Stimulated activated CD4-positive, alpha-beta T cell treated with anti-CD3 and anti-CD28 coated beads, TNF-alpha, amount 100 ng/mL, for 24 hours (primary cell): ENCODE measurements at regions not wholly inside any gene's neighbourhood (a gene's known extent, or its start where the extent isn't known, plus 50 kb on each side); places are given as distances from the start of the nearest gene placed in this dataset.
"Not testable (repeated sequence)": the region's sequence is repeated elsewhere in the genome, so short reads cannot be mapped to it uniquely, and the experiment has no call there.

Source experiments
- DNase-seq, 3 experiments: peaks; one replicate each; pipeline ENCODE4 v3.0.0-alpha.2; 2020; ENCODE audit warnings: low read depth in 3 of 3

GRCh38 chr13:80884056-80884785 is 543.3 kb upstream of the SPRY2 start:
- no peak for DNase-seq

- no peak for DNase-seq
These were observed 542.6 kb upstream of the SPRY2 start for GRCh38 chr13:80883545-80883944.

GRCh38 chr13:80881942-80882445 is 541.1 kb upstream of the SPRY2 start:
- no peak for DNase-seq

GRCh38 chr13:80881495-80881894 is 540.6 kb upstream of the SPRY2 start:
- DNase-seq, result no peak

GRCh38 chr13:80881034-80881433 is 540.1 kb upstream of the SPRY2 start:
- DNase-seq, result no peak

- DNase-seq, result no peak
These were observed 537.0 kb upstream of the SPRY2 start for GRCh38 chr13:80877944-80878241.

- no peak for DNase-seq
These were observed 536.5 kb upstream of the SPRY2 start for GRCh38 chr13:80877209-80877943.

GRCh38 chr13:80873589-80873988 is 532.7 kb upstream of the SPRY2 start:
- DNase-seq, result no peak

- DNase-seq, result not testable (repeated sequence)
These were observed 531.0 kb upstream of the SPRY2 start for GRCh38 chr13:80871971-80872370.

- DNase-seq, result no peak
These were observed 530.6 kb upstream of the SPRY2 start for GRCh38 chr13:80871481-80871880.

GRCh38 chr13:80870186-80870585 is 529.3 kb upstream of the SPRY2 start:
- DNase-seq, result no peak

- DNase-seq, result no peak
These were observed 526.0 kb upstream of the SPRY2 start for GRCh38 chr13:80866921-80867320.

- no peak for DNase-seq
These were observed 524.4 kb upstream of the SPRY2 start for GRCh38 chr13:80865329-80865728.

GRCh38 chr13:80862456-80862855 is 521.5 kb upstream of the SPRY2 start:
- no peak for DNase-seq

- no peak for DNase-seq
These were observed 519.9 kb upstream of the SPRY2 start for GRCh38 chr13:80860845-80861244.

- DNase-seq, result no peak
These were observed 517.2 kb upstream of the SPRY2 start for GRCh38 chr13:80858131-80858530.

- DNase-seq, result no peak
These were observed 516.4 kb upstream of the SPRY2 start for GRCh38 chr13:80857321-80857720.

- DNase-seq, result no peak
These were observed 509.8 kb upstream of the SPRY2 start for GRCh38 chr13:80850771-80851170.

- DNase-seq, result no peak
These were observed 503.2 kb upstream of the SPRY2 start for GRCh38 chr13:80844164-80844563.

- no peak for DNase-seq
These were observed 500.5 kb upstream of the SPRY2 start for GRCh38 chr13:80841414-80841813.

GRCh38 chr13:80840316-80840976 is 499.5 kb upstream of the SPRY2 start:
- DNase-seq, result no peak

GRCh38 chr13:80835902-80836301 is 495.0 kb upstream of the SPRY2 start:
- DNase-seq, result no peak

GRCh38 chr13:80830431-80830830 is 489.5 kb upstream of the SPRY2 start:
- no peak for DNase-seq
